PC-9 (cell line): ENCODE measurements at regions not wholly inside any gene's neighbourhood (a gene's known extent, or its start where the extent isn't known, plus 50 kb on each side); places are given as distances from the start of the nearest gene placed in this dataset.

Experiments
- CTCF ChIP-seq: fragments of 200-600 bp; sonication (generic); conservative IDR thresholded peaks from 2 replicates; pipeline ENCODE4 v1.6.1; 2017; ENCODE audit warnings: mixed run types, antibody characterized with exemption, mild to moderate bottlenecking, moderate library complexity
- EZH2 ChIP-seq: fragments of 200-600 bp; sonication (generic); IDR thresholded peaks from 2 replicates; pipeline ENCODE4 v1.8.0; 2017; ENCODE audit warnings: antibody characterized with exemption, low read depth

GRCh38 chr17:11035681-11036080 lies 197.8 kb upstream of the PIRT start:
- TF ChIP-seq CTCF (no peak), EZH2 (no peak)
